SU-DHL-6 (cell line): ENCODE measurements at regions not wholly inside any gene's neighbourhood (a gene's known extent, or its start where the extent isn't known, plus 50 kb on each side); places are given as distances from the start of the nearest gene placed in this dataset.
"Not testable (repeated sequence)": the region's sequence is repeated elsewhere in the genome, so short reads cannot be mapped to it uniquely, and the experiment has no call there.

Source experiments
- CTCF ChIP-seq: fragments of 200-600 bp; sonication (generic); IDR thresholded peaks from one replicate; pipeline ENCODE4 v1.5.1; 2017; ENCODE audit warnings: antibody characterized with exemption, mild to moderate bottlenecking, low read length, moderate library complexity; ENCODE audit not compliant: insufficient read depth, poor library complexity, severe bottlenecking
- EZH2phosphoT487 ChIP-seq: fragments of 200-600 bp; sonication (generic), shearing (Covaris generic); conservative IDR thresholded peaks from 2 replicates; pipeline ENCODE4 v1.6.1; 2018; ENCODE audit warnings: mild to moderate bottlenecking, antibody characterized with exemption, low read length, moderate library complexity, mixed read lengths

- TF ChIP-seq CTCF, EZH2phosphoT487: not testable (repeated sequence)
Measured at GRCh38 chr2:91573018-91573417, 2881.5 kb downstream of the RPIA start.
